ENCODE measurements at regions not wholly inside any gene's neighbourhood (a gene's known extent, or its start where the extent isn't known, plus 50 kb on each side); places are given as distances from the start of the nearest gene placed in this dataset.

- DNase-seq (ENCODE audit: insufficient read length) (no peak), FAIRE-seq (no peak)
- no peak for TF ChIP-seq POLR2AphosphoS5 (IDR thresholded peaks at IDR 0.05; ENCODE audit: low read depth, low read length)
- TF ChIP-seq TAF1 (IDR thresholded peaks at IDR 0.05; ENCODE audit: borderline replicate concordance, low read depth, low read length), result no peak
- no peak for TF ChIP-seq POLR2A (IDR thresholded peaks at IDR 0.05; ENCODE audit: low read depth, low read length)
These were observed 569.8 kb upstream of the RIOK2 start for GRCh38 chr5:97752871-97753270.

- TF ChIP-seq POLR2A (IDR thresholded peaks at IDR 0.05; ENCODE audit: low read depth, low read length) (no peak), POLR2AphosphoS5 (IDR thresholded peaks at IDR 0.05; ENCODE audit: low read depth, low read length) (no peak), TAF1 (IDR thresholded peaks at IDR 0.05; ENCODE audit: borderline replicate concordance, low read depth, low read length) (no peak)
- no peak for DNase-seq (ENCODE audit: insufficient read length)
- no peak for FAIRE-seq
These were observed 579.4 kb upstream of the RIOK2 start for GRCh38 chr5:97762483-97762882.

GRCh38 chr5:97764700-97765099 lies 581.7 kb upstream of the RIOK2 start:
- DNase-seq (ENCODE audit: insufficient read length) (no peak), FAIRE-seq (no peak)

GRCh38 chr5:97778451-97778850 lies 595.4 kb upstream of the RIOK2 start:
- no peak for FAIRE-seq
- DNase-seq (ENCODE audit: insufficient read length), result no peak
- TF ChIP-seq POLR2A (IDR thresholded peaks at IDR 0.05; ENCODE audit: low read depth, low read length) (no peak), POLR2AphosphoS5 (IDR thresholded peaks at IDR 0.05; ENCODE audit: low read depth, low read length) (no peak), TAF1 (IDR thresholded peaks at IDR 0.05; ENCODE audit: borderline replicate concordance, low read depth, low read length) (no peak)

More at GRCh38 chr5:97764700-97765099, 581.7 kb upstream of the RIOK2 start:
- TF ChIP-seq POLR2A (IDR thresholded peaks at IDR 0.05; ENCODE audit: low read depth, low read length), result no peak
- no peak for TF ChIP-seq POLR2AphosphoS5 (IDR thresholded peaks at IDR 0.05; ENCODE audit: low read depth, low read length)

- no peak for FAIRE-seq
- TF ChIP-seq POLR2A (IDR thresholded peaks at IDR 0.05; ENCODE audit: low read depth, low read length) (no peak), TAF1 (IDR thresholded peaks at IDR 0.05; ENCODE audit: borderline replicate concordance, low read depth, low read length) (no peak), POLR2AphosphoS5 (IDR thresholded peaks at IDR 0.05; ENCODE audit: low read depth, low read length) (no peak)
- no peak for DNase-seq (ENCODE audit: insufficient read length)
These were observed 605.3 kb upstream of the RIOK2 start for GRCh38 chr5:97788369-97788768.

- TF ChIP-seq POLR2A (IDR thresholded peaks at IDR 0.05; ENCODE audit: low read depth, low read length) (no peak), TAF1 (IDR thresholded peaks at IDR 0.05; ENCODE audit: borderline replicate concordance, low read depth, low read length) (no peak), POLR2AphosphoS5 (IDR thresholded peaks at IDR 0.05; ENCODE audit: low read depth, low read length) (no peak)
These were observed 615.0 kb upstream of the RIOK2 start for GRCh38 chr5:97797994-97798451.

GRCh38 chr5:97801461-97801860 lies 618.4 kb upstream of the RIOK2 start:
- no peak for DNase-seq (ENCODE audit: insufficient read length)
- TF ChIP-seq POLR2A (IDR thresholded peaks at IDR 0.05; ENCODE audit: low read depth, low read length) (no peak), POLR2AphosphoS5 (IDR thresholded peaks at IDR 0.05; ENCODE audit: low read depth, low read length) (no peak), TAF1 (IDR thresholded peaks at IDR 0.05; ENCODE audit: borderline replicate concordance, low read depth, low read length) (no peak)
- no peak for FAIRE-seq

More at GRCh38 chr5:97797994-97798451, 615.0 kb upstream of the RIOK2 start:
- DNase-seq (ENCODE audit: insufficient read length) (no peak), FAIRE-seq (no peak)

- FAIRE-seq (no peak), DNase-seq (ENCODE audit: insufficient read length) (no peak)
- TF ChIP-seq POLR2AphosphoS5 (IDR thresholded peaks at IDR 0.05; ENCODE audit: low read depth, low read length), result no peak
These were observed 637.1 kb upstream of the RIOK2 start for GRCh38 chr5:97820138-97820537.

GRCh38 chr5:97832645-97833296 lies 649.7 kb upstream of the RIOK2 start:
- FAIRE-seq, result no peak
- DNase-seq (ENCODE audit: insufficient read length), result no peak

GRCh38 chr5:97834561-97834960 lies 651.5 kb upstream of the RIOK2 start:
- FAIRE-seq (no peak), DNase-seq (ENCODE audit: insufficient read length) (no peak)
- TF ChIP-seq POLR2A (IDR thresholded peaks at IDR 0.05; ENCODE audit: low read depth, low read length) (no peak), POLR2AphosphoS5 (IDR thresholded peaks at IDR 0.05; ENCODE audit: low read depth, low read length) (no peak), TAF1 (IDR thresholded peaks at IDR 0.05; ENCODE audit: borderline replicate concordance, low read depth, low read length) (no peak)

More at GRCh38 chr5:97832645-97833296, 649.7 kb upstream of the RIOK2 start:
- TF ChIP-seq POLR2AphosphoS5 (IDR thresholded peaks at IDR 0.05; ENCODE audit: low read depth, low read length), result no peak

- no peak for TF ChIP-seq TAF1 (IDR thresholded peaks at IDR 0.05; ENCODE audit: borderline replicate concordance, low read depth, low read length)
- TF ChIP-seq POLR2A (IDR thresholded peaks at IDR 0.05; ENCODE audit: low read depth, low read length), result no peak
- no peak for TF ChIP-seq POLR2AphosphoS5 (IDR thresholded peaks at IDR 0.05; ENCODE audit: low read depth, low read length)
- FAIRE-seq (no peak), DNase-seq (ENCODE audit: insufficient read length) (no peak)
These were observed 652.1 kb upstream of the RIOK2 start for GRCh38 chr5:97835112-97835511.

- DNase-seq (ENCODE audit: insufficient read length) (no peak), FAIRE-seq (no peak)
- TF ChIP-seq POLR2A (IDR thresholded peaks at IDR 0.05; ENCODE audit: low read depth, low read length) (no peak), POLR2AphosphoS5 (IDR thresholded peaks at IDR 0.05; ENCODE audit: low read depth, low read length) (no peak), TAF1 (IDR thresholded peaks at IDR 0.05; ENCODE audit: borderline replicate concordance, low read depth, low read length) (no peak)
These were observed 653.8 kb upstream of the RIOK2 start for GRCh38 chr5:97836816-97837215.

GRCh38 chr5:97838214-97838613 lies 655.2 kb upstream of the RIOK2 start:
- FAIRE-seq (peak; percentile 89), DNase-seq (ENCODE audit: insufficient read length) (no peak)
- TF ChIP-seq POLR2A (IDR thresholded peaks at IDR 0.05; ENCODE audit: low read depth, low read length) (no peak), POLR2AphosphoS5 (IDR thresholded peaks at IDR 0.05; ENCODE audit: low read depth, low read length) (no peak), TAF1 (IDR thresholded peaks at IDR 0.05; ENCODE audit: borderline replicate concordance, low read depth, low read length) (no peak)

Data from GM12892 (cell line).